Lung (tissue), 11 donors: ENCODE measurements at regions not wholly inside any gene's neighbourhood (a gene's known extent, or its start where the extent isn't known, plus 50 kb on each side); places are given as distances from the start of the nearest gene placed in this dataset.

Source experiments
- ATAC-seq: fragments of 200-7000 bp; cut with Tn5 transposase; one replicate; pipeline ENCODE4 v1.9.1; 2020; ENCODE audit warnings: moderate number of reproducible peaks; ENCODE audit not compliant: insufficient read depth, low FRiP score
- DNase-seq, 3 donors: peaks; one replicate each; pipeline ENCODE4 v3.0.0-alpha.2; 2013 to 2017
- H3K27ac ChIP-seq, 2 donors: one replicate each; pipeline ENCODE4 v1.5.1; 2013; ENCODE audit warnings: mild to moderate bottlenecking in 2 of 2, moderate library complexity in 2 of 2, control low read depth in 1 of 2, inconsistent platforms in 1 of 2, low read depth in 1 of 2, low read length in 1 of 2
- H3K27me3 ChIP-seq, 3 donors: one replicate each; pipeline ENCODE4 v1.5.1; 2013; ENCODE audit warnings: low read length in 2 of 3; ENCODE audit not compliant: control insufficient read depth in 3 of 3, insufficient read depth in 3 of 3
- H3K36me3 ChIP-seq, 4 donors: one replicate each; pipeline ENCODE4 v1.5.1; 2013; ENCODE audit warnings: low read length in 4 of 4, mild to moderate bottlenecking in 1 of 4, moderate library complexity in 1 of 4; ENCODE audit not compliant: control insufficient read depth in 4 of 4, insufficient read depth in 4 of 4
- H3K4me1 ChIP-seq, 5 donors: one replicate each; pipeline ENCODE4 v1.5.1; 2013; ENCODE audit warnings: low read length in 5 of 5, mild to moderate bottlenecking in 2 of 5, moderate library complexity in 1 of 5; ENCODE audit not compliant: control insufficient read depth in 5 of 5, insufficient read depth in 5 of 5
- H3K4me3 ChIP-seq: one replicate; pipeline ENCODE4 v1.5.1; 2013; ENCODE audit warnings: mild to moderate bottlenecking, control low read depth, moderate library complexity
- H3K9ac ChIP-seq, 2 donors: one replicate each; pipeline ENCODE4 v1.5.1; 2013; ENCODE audit warnings: low read length in 2 of 2, control low read depth in 1 of 2; ENCODE audit not compliant: insufficient read depth in 1 of 2
- H3K9me3 ChIP-seq, 4 donors: one replicate each; pipeline ENCODE4 v1.5.1; 2013; ENCODE audit warnings: low read length in 3 of 4, mild to moderate bottlenecking in 1 of 4, moderate library complexity in 1 of 4; ENCODE audit not compliant: control insufficient read depth in 4 of 4, insufficient read depth in 3 of 4
- CTCF ChIP-seq: IDR thresholded peaks from 2 replicates; pipeline ENCODE4 v1.5.1; 2012; ENCODE audit warnings: mild to moderate bottlenecking; ENCODE audit errors: control extremely low read depth, extremely low read depth
- WGBS, 2 donors: extraction: QIAGEN DNeasy Blood & Tissue Kit; methylation state at CpG; one replicate each; pipeline ENCODE4 v1.1.7; 2013; 5-methylcytosine and 5-hydroxymethylcytosine counted together
- donor health status: control.
- donor health status: control.
- donor health status: Bipolar disorder and iron deficiency.
- donor health status: healthy.
- donor health status: DM: yes; HTN: yes; CAD: no.

GRCh38 chr14:80095623-80096022 is 115.7 kb downstream of the DIO2 start:
- Histone ChIP-seq H3K27me3 (no peaks in the 10 kb centered on the region), H3K4me1 (no peaks in the 10 kb centered on the region), H3K27ac (no peak overlapping the region), H3K4me3 (no peak overlapping the region), H3K36me3 (no peaks in the 10 kb centered on the region), H3K9ac (no peak overlapping the region), H3K9me3 (no peaks in the 10 kb centered on the region)
- DNase-seq (no peak), ATAC-seq (no peak)
- TF ChIP-seq CTCF = no peak
- 84 to 95% methylated on average over 4 of the region's 4 CpGs for WGBS, 2 donors

GRCh38 chr14:80087411-80087810 is 123.9 kb downstream of the DIO2 start:
- Histone ChIP-seq H3K4me1 (no peaks in the 10 kb centered on the region), H3K9ac (no peak overlapping the region), H3K27me3 (no peaks in the 10 kb centered on the region), H3K27ac (no peak overlapping the region), H3K4me3 (no peak overlapping the region), H3K9me3 (peaks cover 0 to 4% (median 0%) of the 10 kb centered on the region in 4 donors), H3K36me3 (no peaks in the 10 kb centered on the region)
- DNase-seq = no peak
- 79 to 86% methylated on average over 1 of the region's 1 CpG for WGBS, 2 donors
- no peak for TF ChIP-seq CTCF
- no peak for ATAC-seq

- H3K9ac ChIP-seq = no peak overlapping the region
- TF ChIP-seq CTCF = no peak
- WGBS, 2 donors = 84 to 88% methylated on average over 2 of the region's 2 CpGs
- peaks cover 0 to 4% (median 0%) of the 10 kb centered on the region in 4 donors for H3K9me3 ChIP-seq
- H3K4me1 ChIP-seq = no peaks in the 10 kb centered on the region
- no peaks in the 10 kb centered on the region for H3K36me3 ChIP-seq
- H3K27ac ChIP-seq = no peak overlapping the region
- no peak overlapping the region for H3K4me3 ChIP-seq
- ATAC-seq = no peak
- no peak for DNase-seq
- H3K27me3 ChIP-seq = no peaks in the 10 kb centered on the region
These were observed 127.1 kb downstream of the DIO2 start for GRCh38 chr14:80084196-80084595.

GRCh38 chr14:80080601-80081000 is 130.7 kb downstream of the DIO2 start:
- no peaks in the 10 kb centered on the region for H3K4me1 ChIP-seq
- H3K27me3 ChIP-seq = no peaks in the 10 kb centered on the region
- ATAC-seq (no peak), DNase-seq (no peak)
- no peak overlapping the region for H3K27ac ChIP-seq
- H3K36me3 ChIP-seq = no peaks in the 10 kb centered on the region
- no peak overlapping the region for H3K4me3 ChIP-seq
- no peak overlapping the region for H3K9ac ChIP-seq
- H3K9me3 ChIP-seq = peaks cover 0 to 2% (median 0%) of the 10 kb centered on the region in 4 donors
- 82 to 88% methylated on average over 4 of the region's 4 CpGs for WGBS, 2 donors
- no peak for TF ChIP-seq CTCF
